H1 (cell line): ENCODE measurements at regions not wholly inside any gene's neighbourhood (a gene's known extent, or its start where the extent isn't known, plus 50 kb on each side); places are given as distances from the start of the nearest gene placed in this dataset.

ENCODE experiments used
- CTCF ChIA-PET: fragments of 300-600 bp; sonication (Branson Sonifier 250); formaldehyde crosslinking; loops from one replicate; lab custom pipeline; 2021; ENCODE audit not compliant: partially characterized antibody; lab: Charles Lee
- POLR2A ChIA-PET: fragments of 300-600 bp; sonication (Branson Sonifier 250); formaldehyde crosslinking; loops from one replicate; lab custom pipeline; 2021; ENCODE audit warnings: inconsistent platforms; ENCODE audit not compliant: partially characterized antibody; lab: Charles Lee
- DNase-seq, 2 experiments: peaks; one replicate each; pipeline versions ENCODE4 v3.0.0 to v3.0.0-alpha.2; 2010 to 2022; ENCODE audit warnings: low spot score in 2 of 2, low read depth in 1 of 2, mixed read lengths in 1 of 2
- FAIRE-seq: peaks from 2 replicates; lab custom pipeline; 2011; peaks lifted over from hg19 to GRCh38; lab: Jason Lieb, UNC
- H2AFZ ChIP-seq: 2 replicates; pipeline ENCODE4 v1.8.1; 2012; ENCODE audit warnings: low read length, inconsistent platforms
- H2AK5ac ChIP-seq: 2 replicates; pipeline ENCODE4 v1.6.1; 2013; ENCODE audit warnings: low read depth, low read length
- H2BK120ac ChIP-seq: replicated peaks from 2 replicates; pipeline ENCODE3; 2013; ENCODE audit warnings: low read depth, low read length, inconsistent platforms
- H2BK12ac ChIP-seq: 2 replicates; pipeline ENCODE4 v1.6.1; 2013; ENCODE audit warnings: low read depth, low read length
- H2BK15ac ChIP-seq: 2 replicates; pipeline ENCODE4 v1.6.1; 2013; ENCODE audit warnings: low read length
- H2BK20ac ChIP-seq: 2 replicates; pipeline ENCODE4 v1.6.1; 2013; ENCODE audit warnings: low read length
- H2BK5ac ChIP-seq: 2 replicates; pipeline ENCODE4 v1.6.1; 2013; ENCODE audit warnings: low read depth, low read length
- H3K14ac ChIP-seq: 2 replicates; pipeline ENCODE4 v1.6.1; 2013; ENCODE audit warnings: inconsistent platforms; ENCODE audit not compliant: insufficient read length
- H3K18ac ChIP-seq: 2 replicates; pipeline ENCODE4 v1.6.1; 2013; ENCODE audit warnings: low read length; ENCODE audit errors: extremely low read depth
- H3K23ac ChIP-seq: 2 replicates; pipeline ENCODE4 v1.6.1; 2013; ENCODE audit warnings: inconsistent platforms; ENCODE audit not compliant: insufficient read length
- H3K23me2 ChIP-seq: 2 replicates; pipeline ENCODE4 v1.6.1; 2013; ENCODE audit warnings: low read depth, low read length
- H3K27ac ChIP-seq: 2 replicates; pipeline ENCODE4 v1.6.1; 2011; ENCODE audit warnings: low read depth, low read length, inconsistent platforms
- H3K27me3 ChIP-seq, 4 experiments: replicated peaks in 1 of 4; 1 replicate in 1 of 4; 2 replicates in 3 of 4; pipeline versions ENCODE4 v1.6.1 to v1.8.1; 2011 to 2013; ENCODE audit warnings: low read length in 3 of 4, mild to moderate bottlenecking in 3 of 4, inconsistent platforms in 2 of 4, mixed read lengths in 2 of 4, moderate library complexity in 1 of 4; ENCODE audit not compliant: control insufficient read depth in 3 of 4, insufficient read depth in 3 of 4; ENCODE audit errors: extremely low read depth in 1 of 4
- H3K36me3 ChIP-seq, 4 experiments: 2 replicates each; pipeline versions ENCODE4 v1.6.1 to v1.8.1; 2011 to 2013; ENCODE audit warnings: mild to moderate bottlenecking in 4 of 4, low read length in 3 of 4, moderate library complexity in 2 of 4, control low read depth in 1 of 4, inconsistent platforms in 1 of 4; ENCODE audit not compliant: insufficient read depth in 4 of 4, control insufficient read depth in 2 of 4
- H3K4ac ChIP-seq: replicated peaks from 2 replicates; pipeline ENCODE3; 2013; ENCODE audit warnings: low read length, low read depth, mixed read lengths, inconsistent platforms; ENCODE audit not compliant: insufficient read length
- H3K4me1 ChIP-seq, 4 experiments: replicated peaks in 1 of 4; 1 replicate in 1 of 4; 2 replicates in 3 of 4; pipeline versions ENCODE4 v1.6.1 to v1.8.1; 2011 to 2013; ENCODE audit warnings: low read length in 3 of 4, inconsistent platforms in 2 of 4, mixed read lengths in 1 of 4; ENCODE audit not compliant: insufficient read depth in 4 of 4, control insufficient read depth in 3 of 4
- H3K4me2 ChIP-seq, 2 experiments: 2 replicates each; pipeline versions ENCODE4 v1.6.1 to v1.8.1; 2011 to 2013; ENCODE audit warnings: low read depth in 2 of 2, low read length in 2 of 2, control low read depth in 1 of 2, inconsistent platforms in 1 of 2, mild to moderate bottlenecking in 1 of 2; ENCODE audit not compliant: insufficient read depth in 1 of 2
- H3K4me3 ChIP-seq, 4 experiments: fragments of 200-600, 300-600 bp in 1 of 4; sonication (generic), shearing (Covaris generic), sonication (Bioruptor Twin) in 1 of 4; 2 replicates each; pipeline versions ENCODE4 v1.5.1 to v1.8.1; 2011 to 2016; ENCODE audit warnings: low read length in 4 of 4, low read depth in 3 of 4, control low read depth in 2 of 4, inconsistent platforms in 2 of 4, mild to moderate bottlenecking in 2 of 4, mixed read lengths in 1 of 4, moderate library complexity in 1 of 4; ENCODE audit not compliant: insufficient read depth in 2 of 4; ENCODE audit errors: extremely low read depth in 1 of 4
- H3K56ac ChIP-seq: replicated peaks from 2 replicates; pipeline ENCODE3; 2013; ENCODE audit warnings: low read depth, mild to moderate bottlenecking, mixed read lengths, low read length, inconsistent platforms; ENCODE audit not compliant: insufficient read length
- H3K79me1 ChIP-seq: 2 replicates; pipeline ENCODE4 v1.6.1; 2013; ENCODE audit warnings: low read depth, low read length, control low read depth
- H3K79me2 ChIP-seq, 2 experiments: 2 replicates each; pipeline versions ENCODE4 v1.6.1 to v1.8.1; 2012 to 2013; ENCODE audit warnings: low read length in 2 of 2, mild to moderate bottlenecking in 2 of 2, inconsistent platforms in 1 of 2; ENCODE audit not compliant: insufficient read depth in 2 of 2, control insufficient read depth in 1 of 2
- H3K9ac ChIP-seq, 4 experiments: replicated peaks in 1 of 4; 1 replicate in 1 of 4; 2 replicates in 3 of 4; pipeline versions ENCODE4 v1.6.1 to v1.8.1; 2011 to 2013; ENCODE audit warnings: low read depth in 3 of 4, low read length in 3 of 4, control low read depth in 2 of 4, mild to moderate bottlenecking in 2 of 4, moderate library complexity in 2 of 4, inconsistent platforms in 1 of 4; ENCODE audit errors: extremely low read depth in 1 of 4
- H3K9me3 ChIP-seq, 2 experiments: 2 replicates each; pipeline versions ENCODE4 v1.6.1 to v1.8.1; 2012 to 2013; ENCODE audit warnings: mild to moderate bottlenecking in 2 of 2, moderate library complexity in 2 of 2, control low read depth in 1 of 2, inconsistent platforms in 1 of 2, low read depth in 1 of 2, low read length in 1 of 2, mixed read lengths in 1 of 2; ENCODE audit not compliant: insufficient read depth in 2 of 2
- H4K20me1 ChIP-seq, 2 experiments: replicated peaks in 1 of 2; 2 replicates each; pipeline versions ENCODE3 to v1.8.1; 2011 to 2013; ENCODE audit warnings: inconsistent platforms in 2 of 2, low read length in 2 of 2, mild to moderate bottlenecking in 1 of 2; ENCODE audit not compliant: insufficient read depth in 2 of 2, control insufficient read depth in 1 of 2
- H4K5ac ChIP-seq: 2 replicates; pipeline ENCODE4 v1.6.1; 2013; ENCODE audit warnings: low read length, low read depth, mixed read lengths, inconsistent platforms; ENCODE audit not compliant: insufficient read length
- H4K8ac ChIP-seq: 2 replicates; pipeline ENCODE4 v1.8.0; 2013; ENCODE audit warnings: mild to moderate bottlenecking, moderate library complexity, low read length, inconsistent platforms; ENCODE audit not compliant: insufficient read depth; ENCODE audit errors: extremely low read depth
- H4K91ac ChIP-seq: replicated peaks from 2 replicates; pipeline ENCODE3; 2013; ENCODE audit warnings: low read length, mixed read lengths, inconsistent platforms; ENCODE audit not compliant: insufficient read length
- CBX5 ChIP-seq: fragments of 300-800, 300-1000 bp; sonication (generic); IDR thresholded peaks from 2 replicates; pipeline ENCODE4 v1.7.1; 2016; ENCODE audit warnings: antibody characterized with exemption, low read length, low read depth
- CREB1 ChIP-seq: IDR thresholded peaks from 2 replicates; pipeline ENCODE4 v1.6.1; 2012; ENCODE audit warnings: inconsistent platforms
- JUND ChIP-seq: IDR thresholded peaks from 2 replicates; pipeline ENCODE4 v1.6.1; 2011; ENCODE audit warnings: mild to moderate bottlenecking, improper control_type of control experiment, low read length
- NANOG ChIP-seq: IDR thresholded peaks from 2 replicates; pipeline ENCODE4 v1.6.1; 2011; ENCODE audit warnings: low read length, low read depth, mild to moderate bottlenecking, inconsistent platforms; ENCODE audit not compliant: insufficient read depth, poor library complexity, severe bottlenecking
- RBBP5 ChIP-seq: IDR thresholded peaks from 2 replicates; pipeline ENCODE4 v1.7.1; 2012; ENCODE audit warnings: low read depth, mild to moderate bottlenecking, inconsistent platforms, low read length, moderate library complexity, borderline replicate concordance
- RFX5 ChIP-seq: IDR thresholded peaks from 2 replicates; pipeline ENCODE4 v1.6.1; 2011; ENCODE audit warnings: low read depth, low read length, improper control_type of control experiment, borderline replicate concordance
- SIRT6 ChIP-seq: IDR thresholded peaks from one replicate; pipeline ENCODE4 v1.7.1; 2012; ENCODE audit warnings: low read length, inconsistent platforms
- SIX5 ChIP-seq: IDR thresholded peaks from 2 replicates; pipeline ENCODE4 v1.6.1; 2011; ENCODE audit warnings: mild to moderate bottlenecking, low read depth, low read length
- SP1 ChIP-seq: IDR thresholded peaks from 2 replicates; pipeline ENCODE4 v1.6.1; 2011; ENCODE audit warnings: low read depth, low read length
- SUZ12 ChIP-seq: fragments of 200-600 bp; sonication (generic); IDR thresholded peaks from 2 replicates; pipeline ENCODE4 v1.6.1; 2012; ENCODE audit warnings: mild to moderate bottlenecking, inconsistent platforms, low read length, moderate library complexity, mixed read lengths
- TCF12 ChIP-seq: IDR thresholded peaks from 2 replicates; pipeline ENCODE4 v1.6.1; 2011; ENCODE audit warnings: low read depth, mild to moderate bottlenecking, low read length
- WGBS, 2 experiments: shearing (Covaris generic) in 1 of 2; methylation state at CpG; one replicate each; pipeline versions ENCODE4 v1.1.6 to v1.1.7; 2013 to 2015; ENCODE audit warnings: low lambda C conversion rate in 2 of 2, mixed read lengths in 2 of 2, inconsistent platforms in 1 of 2, low coverage in 1 of 2, missing lambda C conversion rate in 1 of 2; ENCODE audit not compliant: insufficient replicate concordance in 2 of 2, insufficient coverage in 1 of 2, insufficient read length in 1 of 2; ENCODE audit errors: extremely low coverage in 1 of 2, missing lambda C conversion rate in 1 of 2; 5-methylcytosine and 5-hydroxymethylcytosine counted together
- TF ChIP-seq, protein P1 (sequence below), 3 experiments: IDR thresholded peaks; 1 replicate in 2 of 3; 2 replicates in 1 of 3; pipeline versions ENCODE4 v1.5.1 to v1.6.1; 2011; ENCODE audit warnings: low read length in 3 of 3, mild to moderate bottlenecking in 3 of 3, inconsistent platforms in 2 of 3, low read depth in 1 of 3, moderate library complexity in 1 of 3; ENCODE audit not compliant: insufficient read depth in 1 of 3; ENCODE audit errors: control extremely low read depth in 1 of 3

DNA sequence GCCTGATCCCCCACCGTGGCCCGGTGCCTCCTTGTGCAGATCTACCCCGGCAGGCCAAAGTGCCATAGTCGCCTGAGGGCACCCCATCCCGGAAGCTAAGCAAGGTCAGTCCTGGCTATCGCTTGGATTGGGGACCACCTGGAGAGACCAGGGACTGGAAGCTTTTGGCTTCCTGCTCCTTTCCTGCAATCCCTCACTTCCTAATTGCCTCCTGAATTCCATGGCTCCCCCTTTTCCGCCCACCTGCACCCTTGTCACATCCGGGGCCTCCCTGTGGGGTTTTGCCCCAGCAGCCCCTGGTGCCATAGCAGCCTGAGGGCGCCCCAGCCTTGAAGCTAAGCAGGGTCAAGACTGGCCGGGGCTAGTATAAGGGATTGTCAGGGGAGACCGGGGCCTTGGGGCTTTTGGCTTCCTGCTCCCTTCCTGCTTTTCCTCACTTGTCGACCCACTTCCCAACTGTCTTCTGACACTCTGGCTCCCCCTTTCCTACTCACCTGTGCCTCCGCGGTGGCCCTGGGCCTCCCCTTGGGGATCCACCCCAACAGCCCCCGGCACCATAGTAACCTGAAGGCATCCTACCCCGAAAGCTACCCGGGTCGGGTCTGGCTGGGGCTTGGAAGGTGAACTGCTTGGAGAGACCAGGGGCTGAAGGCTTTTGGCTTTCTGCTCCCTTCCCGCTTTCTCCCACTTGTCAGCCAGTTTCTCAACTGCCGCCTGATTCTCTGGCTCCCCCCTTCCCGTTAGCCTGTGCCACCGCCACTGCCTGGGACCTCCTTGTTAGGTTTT, 2293.6 kb downstream of the TP53TG3F start:
- Histone ChIP-seq H2BK20ac (no peak overlapping the region), H2BK120ac (no peak overlapping the region), H3K27me3 (no peaks in the 10 kb centered on the region), H4K5ac (no peak overlapping the region), H2BK12ac (no peak overlapping the region), H4K91ac (no peak overlapping the region), H2AK5ac (no peak overlapping the region), H3K27ac (no peak overlapping the region), H3K9ac (no peak overlapping the region), H3K9me3 (peaks cover 56 to 87% of the 10 kb centered on the region in 2 experiments), H3K23ac (no peak overlapping the region), H3K36me3 (no peaks in the 10 kb centered on the region), H3K14ac (no peak overlapping the region), H2BK5ac (no peak overlapping the region), H3K18ac (no peak overlapping the region), H2BK15ac (no peak overlapping the region), H3K56ac (no peak overlapping the region), H3K23me2 (no peaks in the 10 kb centered on the region), H3K79me1 (no peaks in the 10 kb centered on the region), H3K4me3 (no peak overlapping the region), H3K4me2 (no peak overlapping the region), H4K20me1 (no peaks in the 10 kb centered on the region), H2AFZ (no peak overlapping the region), H3K79me2 (no peaks in the 10 kb centered on the region), H3K4ac (no peak overlapping the region), H3K4me1 (no peaks in the 10 kb centered on the region), H4K8ac (no peak overlapping the region)
- 86% methylated on average over 20 of the region's 22 CpGs; no CpG with 5 or more reads in 1 of the 2 experiments for WGBS, 2 experiments
- FAIRE-seq, result no peak
- ChIA-PET CTCF (no interaction called here), POLR2A (no interaction called here)
- DNase-seq, result no peak
- TF ChIP-seq SP1 (no peak), RBBP5 (no peak), JUND (no peak), SIX5 (no peak), TCF12 (no peak), SIRT6 (no peak), NANOG (no peak), RFX5 (no peak), SUZ12 (no peak), CBX5 (no peak), CREB1 (no peak)
- TF ChIP-seq, protein P1, sequence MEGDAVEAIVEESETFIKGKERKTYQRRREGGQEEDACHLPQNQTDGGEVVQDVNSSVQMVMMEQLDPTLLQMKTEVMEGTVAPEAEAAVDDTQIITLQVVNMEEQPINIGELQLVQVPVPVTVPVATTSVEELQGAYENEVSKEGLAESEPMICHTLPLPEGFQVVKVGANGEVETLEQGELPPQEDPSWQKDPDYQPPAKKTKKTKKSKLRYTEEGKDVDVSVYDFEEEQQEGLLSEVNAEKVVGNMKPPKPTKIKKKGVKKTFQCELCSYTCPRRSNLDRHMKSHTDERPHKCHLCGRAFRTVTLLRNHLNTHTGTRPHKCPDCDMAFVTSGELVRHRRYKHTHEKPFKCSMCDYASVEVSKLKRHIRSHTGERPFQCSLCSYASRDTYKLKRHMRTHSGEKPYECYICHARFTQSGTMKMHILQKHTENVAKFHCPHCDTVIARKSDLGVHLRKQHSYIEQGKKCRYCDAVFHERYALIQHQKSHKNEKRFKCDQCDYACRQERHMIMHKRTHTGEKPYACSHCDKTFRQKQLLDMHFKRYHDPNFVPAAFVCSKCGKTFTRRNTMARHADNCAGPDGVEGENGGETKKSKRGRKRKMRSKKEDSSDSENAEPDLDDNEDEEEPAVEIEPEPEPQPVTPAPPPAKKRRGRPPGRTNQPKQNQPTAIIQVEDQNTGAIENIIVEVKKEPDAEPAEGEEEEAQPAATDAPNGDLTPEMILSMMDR (IDR thresholded peaks at IDR 0.05; ENCODE audit: control extremely low read depth in 1 of 3, insufficient read depth in 1 of 3, low read depth in 1 of 3, low read length in 3 of 3), result no peak
